HG03025 (cell line): ENCODE measurements at regions not wholly inside any gene's neighbourhood (a gene's known extent, or its start where the extent isn't known, plus 50 kb on each side); places are given as distances from the start of the nearest gene placed in this dataset.

Experiments used
- ATAC-seq: cut with Tn5 transposase; IDR thresholded peaks from one replicate; pipeline ENCODE4 v1.9.1; 2021; ENCODE audit warnings: mild to moderate bottlenecking, moderate library complexity; ENCODE audit not compliant: unreplicated experiment, low FRiP score

DNA sequence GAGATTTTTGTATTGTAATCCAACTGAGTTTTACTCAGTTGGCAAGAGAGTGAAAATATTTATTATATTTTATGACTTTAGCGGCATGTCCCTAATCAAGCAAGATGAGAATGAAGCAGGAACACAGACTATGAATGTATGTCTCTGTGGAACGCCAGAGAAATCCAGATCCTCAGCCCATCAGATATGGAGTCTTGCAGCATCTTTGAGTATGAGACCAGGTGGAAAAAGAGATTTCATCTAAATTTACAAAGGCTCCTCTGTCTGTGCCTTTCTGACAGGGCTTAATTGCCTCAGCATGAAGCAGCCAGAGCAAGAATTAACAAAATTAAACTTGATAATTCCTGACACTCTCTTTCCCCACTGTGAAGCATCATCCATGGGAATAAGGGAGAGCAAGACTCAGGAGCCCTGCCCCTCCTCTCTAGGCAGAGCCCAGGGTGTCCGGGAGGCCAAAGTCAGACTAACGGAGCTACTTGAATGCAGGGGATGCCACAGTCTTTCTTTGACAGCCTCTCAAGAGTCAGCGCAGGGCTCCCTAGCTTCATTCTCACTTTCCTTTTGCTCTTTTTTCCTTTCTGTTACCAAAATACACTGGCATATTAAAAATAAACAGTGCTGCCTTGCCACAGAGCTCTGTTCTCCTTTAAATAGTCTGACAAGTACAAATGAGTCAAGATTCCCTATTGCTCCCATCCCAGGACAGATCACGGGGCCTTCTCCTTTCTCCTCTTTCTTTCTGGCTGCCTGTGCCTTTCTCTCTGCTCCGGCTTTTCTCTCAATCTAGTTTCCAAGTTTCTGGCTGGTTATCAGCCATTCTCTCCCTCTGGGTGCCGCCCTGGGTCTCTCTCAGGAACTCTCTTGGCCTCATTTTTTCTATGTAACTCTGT is 132.2 kb upstream of the INHBA start:
- no peak for ATAC-seq

DNA sequence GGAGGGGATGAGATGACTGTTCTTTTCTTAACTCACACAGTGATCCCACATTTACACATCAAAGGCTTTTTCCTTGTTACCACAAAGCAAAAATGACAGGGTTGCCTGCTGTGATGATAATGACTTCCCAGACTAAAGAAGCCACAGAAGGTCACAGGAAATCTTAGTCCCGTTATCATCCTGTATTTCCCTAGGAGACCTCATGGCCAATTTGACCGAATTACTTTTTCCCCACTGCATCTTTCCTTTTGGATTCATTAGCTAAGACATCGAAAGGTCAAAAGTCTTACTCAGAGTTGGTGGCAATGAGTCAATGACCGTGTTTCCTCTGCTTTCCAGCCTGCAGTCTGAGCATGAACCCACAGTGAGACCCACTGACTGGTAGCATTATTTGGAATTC is 130.1 kb upstream of the INHBA start:
- ATAC-seq, result no peak

DNA sequence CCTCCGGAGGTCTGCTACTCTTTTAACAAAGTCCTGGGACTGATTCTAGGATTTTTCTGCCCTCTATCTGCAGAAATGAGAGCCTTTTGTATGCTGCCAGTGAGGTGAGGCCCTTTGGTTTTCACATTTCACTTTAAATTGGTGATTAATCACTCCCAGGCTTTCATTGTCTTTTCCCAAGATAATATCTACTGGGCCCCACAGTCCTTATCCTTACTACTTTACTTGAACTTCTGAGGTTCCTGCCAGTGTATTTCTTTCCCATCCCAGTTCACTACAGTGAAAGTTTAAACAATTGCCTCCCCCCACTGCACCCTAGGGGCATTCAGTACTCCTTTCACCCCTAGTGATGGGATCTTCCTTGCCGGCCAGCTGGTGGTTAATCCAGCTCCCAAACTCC is 127.4 kb upstream of the INHBA start:
- ATAC-seq, result no peak

DNA sequence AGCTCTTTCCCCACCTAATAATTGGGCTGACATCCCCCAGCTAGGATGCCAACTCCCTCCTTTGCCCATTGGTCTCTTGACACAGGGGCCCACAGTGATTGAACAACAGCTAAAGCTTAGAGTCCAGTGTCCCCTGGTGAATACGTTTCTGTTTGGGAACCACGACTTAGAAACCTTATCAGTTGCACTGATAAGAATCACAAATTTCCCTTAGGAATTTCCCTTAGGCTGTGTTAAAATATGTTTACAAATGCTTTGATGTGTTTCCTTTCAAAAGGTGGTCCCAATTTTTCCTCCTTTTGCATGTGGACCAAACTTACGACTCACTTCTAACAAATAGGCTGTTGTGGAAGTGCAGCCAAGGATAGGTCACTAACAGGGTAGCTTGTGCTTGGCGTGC is 126.0 kb upstream of the INHBA start:
- no peak for ATAC-seq

DNA sequence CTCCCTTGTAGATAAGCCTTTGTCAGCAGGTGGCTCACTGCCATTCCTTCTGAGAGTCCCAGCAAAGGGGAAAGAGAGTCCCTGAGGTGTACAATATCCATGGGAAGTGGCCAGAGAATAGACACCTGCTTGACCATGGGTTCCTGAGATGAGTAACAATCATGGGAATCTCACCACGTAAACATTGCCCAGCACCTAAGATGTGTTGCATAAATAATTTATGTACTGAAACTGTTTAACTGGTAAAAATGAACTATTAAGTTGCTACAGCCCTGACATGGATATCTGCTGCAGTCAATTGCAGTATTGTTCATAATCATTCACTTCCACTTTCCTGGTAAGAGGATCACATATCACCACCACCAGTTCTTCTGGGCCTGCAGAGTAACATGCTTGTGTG is 123.8 kb upstream of the INHBA start:
- ATAC-seq, result no peak

DNA sequence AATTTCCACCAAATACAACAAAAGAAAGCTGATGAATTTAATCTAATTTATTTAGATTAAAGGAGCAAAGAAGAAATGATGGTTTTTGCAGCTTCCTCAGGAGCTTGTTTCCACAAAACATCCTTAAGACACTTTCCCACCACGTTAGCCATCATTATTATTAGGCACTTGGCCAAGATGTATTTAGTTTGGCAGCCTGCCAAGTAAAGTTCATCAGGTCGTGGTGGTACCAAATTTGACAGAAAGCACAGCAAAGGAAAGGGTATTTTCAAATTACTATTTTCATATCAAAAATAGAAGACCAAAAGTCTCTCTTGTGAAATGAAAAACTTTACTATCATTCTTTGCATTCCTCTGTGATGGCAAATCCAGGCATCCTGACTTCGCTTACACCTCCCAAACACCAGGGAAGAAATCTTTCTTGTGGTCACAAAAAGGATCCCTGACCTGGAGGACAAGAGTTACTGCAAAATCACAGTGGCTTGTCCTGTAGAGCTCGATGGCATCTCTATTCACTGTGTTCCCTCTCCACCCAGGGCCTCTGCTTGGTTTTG is 123.1 kb upstream of the INHBA start:
- ATAC-seq, result no peak

DNA sequence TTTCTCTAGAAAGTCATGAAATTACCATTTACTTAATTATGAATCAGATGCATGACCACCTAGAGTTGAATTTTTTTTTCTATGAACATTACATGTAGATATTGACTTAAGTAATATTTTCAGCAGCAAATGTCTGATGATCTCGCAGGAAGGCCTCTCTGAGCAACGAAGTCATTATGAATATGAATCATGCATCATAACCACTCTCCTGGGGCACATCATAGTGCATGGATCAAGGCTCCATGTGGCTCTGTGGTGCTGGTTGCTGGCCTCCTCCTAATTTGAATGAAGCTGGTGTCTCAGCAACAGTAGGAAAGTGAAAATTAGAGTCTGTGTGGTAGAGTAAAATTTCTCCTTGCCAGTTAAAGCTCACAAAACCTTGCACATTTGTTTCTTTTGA is 121.4 kb upstream of the INHBA start:
- no peak for ATAC-seq

DNA sequence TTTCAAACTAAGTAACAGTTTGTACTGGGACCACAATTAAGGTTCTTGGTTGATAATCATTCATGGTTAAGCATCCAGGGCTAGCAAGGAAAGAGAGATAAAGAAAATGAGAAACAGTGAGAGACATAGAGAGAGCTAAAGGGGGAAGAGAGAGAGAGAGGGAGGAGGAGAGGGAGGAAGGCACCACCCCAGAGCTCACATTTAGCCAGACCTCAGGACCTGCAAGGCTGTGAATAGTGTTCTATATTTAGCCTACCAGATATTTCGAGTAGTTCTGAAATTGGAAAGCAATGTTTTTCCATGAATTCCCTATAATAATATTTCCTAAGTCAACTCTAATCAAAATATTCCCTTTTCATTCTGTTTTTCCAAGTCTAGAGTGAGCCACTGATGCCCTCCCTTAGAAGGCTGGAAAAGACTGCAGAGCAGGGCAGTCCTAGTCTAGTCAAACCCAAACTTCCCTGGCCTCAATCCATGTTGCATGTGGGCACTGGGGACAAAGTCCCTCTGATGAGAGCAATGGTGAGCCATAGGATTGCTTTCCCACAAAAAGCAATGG is 119.4 kb upstream of the INHBA start:
- ATAC-seq, result no peak

DNA sequence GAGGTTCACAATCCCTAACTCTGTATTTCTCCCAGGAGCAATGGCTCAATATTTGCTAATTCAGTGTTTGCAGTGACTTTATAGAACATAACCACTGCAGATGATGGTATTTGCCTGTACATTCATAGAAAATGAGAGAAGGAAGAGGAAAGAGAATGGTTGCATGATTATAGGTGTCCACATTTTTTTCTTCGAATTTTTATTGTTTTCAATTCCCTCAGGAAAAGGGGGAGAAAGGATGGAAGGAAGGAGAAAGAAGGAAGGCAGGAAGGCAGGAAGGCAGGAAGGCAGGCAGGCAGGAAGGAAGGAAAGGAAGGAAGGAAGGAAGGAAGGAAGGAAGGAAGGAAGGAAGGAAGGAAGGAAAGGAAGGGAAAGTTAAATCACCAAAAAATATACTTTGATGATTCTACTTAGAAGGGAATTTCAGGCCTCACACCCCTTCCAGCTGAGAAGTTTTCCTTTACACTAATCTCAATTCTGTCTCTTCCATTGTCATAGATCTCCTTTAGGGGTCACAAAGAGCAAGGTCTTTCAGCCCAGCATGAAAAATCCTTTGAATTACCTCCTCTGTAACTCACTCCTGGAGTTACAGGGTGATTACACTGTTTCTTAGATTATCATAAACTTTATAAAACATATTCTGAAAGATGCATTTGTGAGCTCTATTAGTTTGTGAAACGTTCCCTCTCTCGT is 118.8 kb upstream of the INHBA start:
- no peak for ATAC-seq

DNA sequence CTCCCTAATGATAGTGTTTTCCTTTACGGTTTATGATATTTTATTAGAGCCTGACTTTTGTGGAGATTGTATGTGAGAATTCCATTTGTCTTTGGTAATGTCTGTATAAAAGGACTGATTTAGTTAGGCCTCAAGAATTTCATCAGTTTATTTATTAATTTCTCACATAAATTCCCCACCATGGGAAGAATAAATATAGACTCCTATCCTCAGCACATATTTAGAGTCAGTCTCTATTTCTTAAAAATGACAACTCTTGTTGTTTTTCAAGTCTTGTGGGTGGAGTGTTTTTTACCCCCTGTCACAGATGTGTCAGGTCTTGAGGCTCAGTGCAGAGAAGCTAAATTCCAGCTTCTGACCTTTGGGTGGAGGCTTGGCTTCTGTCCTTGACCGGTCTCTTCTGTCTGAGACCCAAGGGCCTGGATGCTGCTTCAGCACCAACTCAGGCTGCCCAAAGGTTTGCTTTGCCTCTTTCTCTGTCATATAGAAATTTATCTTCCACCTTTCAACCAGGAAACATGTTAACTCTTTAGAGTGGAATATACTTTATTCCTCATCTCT is 117.3 kb upstream of the INHBA start:
- ATAC-seq, result no peak

DNA sequence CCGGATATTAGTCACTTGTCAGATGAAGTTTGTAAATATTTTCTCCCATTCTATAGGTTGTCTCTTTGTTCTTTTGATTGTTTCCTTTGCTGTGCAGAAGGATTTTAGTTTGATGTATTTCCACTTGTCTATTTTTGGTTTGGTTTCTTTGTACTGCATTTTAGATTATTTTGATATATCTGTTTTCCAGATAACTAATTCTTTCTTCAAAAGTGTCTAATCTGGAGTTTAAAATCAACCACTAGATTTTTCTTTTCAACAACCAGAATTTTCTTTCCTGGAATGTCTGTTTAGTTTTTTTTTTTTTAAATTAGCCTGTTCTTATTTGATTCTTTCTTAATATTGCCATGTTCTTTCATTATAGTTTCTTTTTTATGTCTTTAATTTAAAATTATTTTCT is 116.8 kb upstream of the INHBA start:
- ATAC-seq, result no peak

DNA sequence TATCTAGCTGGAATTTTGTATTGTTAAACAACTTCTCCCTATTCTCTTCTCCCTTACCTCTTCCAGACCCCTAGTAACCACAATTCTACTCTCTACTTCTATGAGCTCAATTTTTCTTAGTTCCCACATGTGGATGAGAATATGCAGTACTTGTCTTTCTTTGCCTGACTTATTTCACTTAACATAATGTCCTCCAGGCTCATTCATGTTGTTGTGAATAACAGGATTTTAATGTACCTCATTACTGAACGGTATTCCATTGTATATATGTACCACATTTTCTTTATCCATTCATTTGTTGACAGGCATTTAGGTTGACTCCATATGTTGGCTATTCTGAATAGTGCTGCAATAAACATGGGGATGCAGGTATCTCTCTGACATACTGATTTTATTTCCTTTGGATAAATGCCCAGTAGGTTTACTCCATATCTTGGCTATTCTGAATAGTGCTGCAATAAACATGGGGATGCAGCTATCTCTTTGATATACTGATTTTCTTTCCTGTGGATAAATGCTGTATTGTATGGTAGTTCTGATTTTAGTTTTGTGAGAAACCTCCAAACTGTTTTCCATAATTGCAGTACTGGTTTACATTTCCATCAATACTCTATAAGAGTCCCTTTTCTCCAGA is 116.0 kb upstream of the INHBA start:
- no peak for ATAC-seq

DNA sequence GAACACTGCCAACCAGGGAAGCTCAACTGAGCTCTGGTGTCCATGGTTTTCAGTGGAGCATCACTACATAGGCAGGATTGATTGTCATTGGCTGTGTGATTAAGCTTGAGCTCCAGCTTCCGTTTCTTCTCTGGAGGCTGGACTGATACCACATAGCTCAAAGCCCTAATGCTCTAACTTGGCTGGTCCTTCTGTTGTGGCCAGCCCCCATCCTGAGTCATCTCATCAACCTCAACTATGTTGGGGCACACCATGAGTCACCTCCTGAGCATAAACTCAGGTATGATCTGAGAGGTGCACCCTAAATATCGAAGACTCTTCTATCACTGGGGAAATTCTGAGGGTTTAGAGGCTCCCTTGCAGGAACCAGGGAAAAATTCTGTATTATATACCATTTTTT is 114.5 kb upstream of the INHBA start:
- no peak for ATAC-seq

DNA sequence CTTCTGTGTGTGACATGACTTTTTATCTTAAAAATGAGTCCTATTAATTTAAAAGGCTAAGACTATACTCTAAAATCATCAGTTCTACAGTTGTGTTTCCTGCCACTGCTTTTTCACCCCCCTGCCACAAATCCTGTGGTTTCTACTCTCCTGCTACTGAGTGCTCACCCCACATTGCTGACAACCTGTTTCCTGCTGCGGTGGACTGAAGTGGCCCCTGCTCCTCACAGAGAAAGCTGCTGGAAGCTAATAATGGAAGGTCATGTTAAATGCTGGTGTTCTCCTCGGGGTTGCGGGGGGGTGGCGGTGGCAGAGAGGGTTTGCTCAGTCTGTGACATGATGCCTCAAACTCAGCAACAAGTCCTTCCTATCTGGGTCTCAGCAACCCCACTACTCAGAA is 113.2 kb upstream of the INHBA start:
- no peak for ATAC-seq

DNA sequence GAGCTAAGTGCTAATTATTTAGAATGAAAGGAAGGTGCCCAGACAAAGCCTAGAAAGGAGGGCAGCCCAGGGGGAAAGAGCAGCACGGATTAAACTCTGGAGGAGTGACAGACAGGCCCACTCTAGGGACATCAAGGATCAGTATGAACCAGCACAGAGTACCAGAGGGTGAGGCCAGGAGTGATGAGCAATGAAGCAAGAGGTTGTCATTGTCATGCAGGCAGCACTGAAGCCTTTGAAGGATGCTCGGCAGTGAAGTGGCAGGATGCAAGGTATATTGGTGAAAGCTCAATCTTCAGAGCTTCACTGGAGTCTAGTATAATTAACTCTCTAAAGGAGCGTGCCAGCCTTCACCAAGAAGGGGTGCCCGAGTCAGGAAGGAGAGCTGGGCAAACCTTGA is 112.0 kb upstream of the INHBA start:
- no peak for ATAC-seq

DNA sequence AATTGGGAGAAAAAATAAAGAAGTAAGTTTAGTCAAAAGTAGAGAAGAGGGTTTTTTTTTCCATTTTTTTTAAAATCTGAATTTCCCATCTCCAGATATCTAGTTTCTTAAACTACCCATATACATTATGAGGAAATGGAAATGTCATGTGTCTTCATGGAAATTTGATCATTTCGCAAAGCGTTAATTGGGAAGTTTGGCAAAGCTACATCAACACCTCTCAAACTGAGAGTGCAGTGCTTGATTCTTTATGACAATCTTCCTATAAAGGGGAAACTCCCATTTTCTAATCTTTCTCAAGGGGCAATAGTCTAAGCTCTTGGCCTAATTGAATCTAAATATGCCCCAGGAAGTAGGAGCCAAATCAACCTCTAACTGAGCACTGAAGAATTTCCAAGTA is 110.4 kb upstream of the INHBA start:
- ATAC-seq, result no peak

DNA sequence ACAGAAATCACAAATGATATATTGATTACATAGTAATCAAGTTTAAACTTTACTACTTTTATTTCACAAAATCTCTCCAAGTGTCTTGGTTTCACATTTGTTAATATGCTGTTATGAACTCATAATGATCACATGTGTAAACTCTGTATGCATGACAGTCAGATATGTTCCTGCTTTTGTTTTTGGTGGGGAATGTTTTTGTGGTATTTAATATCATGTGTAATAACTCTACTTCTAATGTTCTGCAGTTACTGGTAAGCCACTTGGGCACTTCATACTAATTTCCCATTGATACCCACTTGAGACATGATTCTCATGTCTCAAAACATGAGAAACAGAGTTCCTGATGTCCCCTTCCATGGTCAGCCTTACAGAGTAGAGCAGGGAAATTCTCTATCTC is 109.1 kb upstream of the INHBA start:
- no peak for ATAC-seq

DNA sequence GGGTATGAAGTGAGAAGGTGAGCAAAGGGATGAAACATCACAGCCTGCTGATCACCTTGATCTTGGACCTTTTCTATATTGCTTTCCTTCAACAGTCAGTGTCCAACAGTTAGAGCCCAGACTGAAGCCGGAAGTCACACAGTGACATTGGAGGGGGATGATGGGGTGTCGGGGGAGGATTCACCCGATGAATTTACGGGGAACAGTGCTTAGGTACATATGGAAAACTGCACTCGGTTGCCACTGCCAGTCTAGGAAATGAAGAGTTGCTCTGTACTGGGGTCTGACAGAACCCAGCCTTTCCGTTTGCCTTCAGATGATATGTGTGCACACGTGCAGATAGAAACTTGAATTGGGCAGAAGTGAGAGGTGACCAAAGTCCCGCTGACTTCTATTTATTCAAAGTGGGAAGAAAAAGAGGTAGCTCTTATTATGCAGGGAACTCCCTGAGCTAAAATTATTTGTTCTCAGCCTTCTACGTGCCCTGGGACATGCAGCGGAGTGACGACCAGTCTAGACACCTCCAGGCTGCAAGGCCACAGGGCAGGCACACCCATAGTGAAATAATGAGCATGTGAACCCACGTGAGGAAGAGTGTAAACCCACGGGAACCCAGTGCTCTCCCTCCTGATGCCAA is 107.2 kb upstream of the INHBA start:
- peak; percentile 83 for ATAC-seq

DNA sequence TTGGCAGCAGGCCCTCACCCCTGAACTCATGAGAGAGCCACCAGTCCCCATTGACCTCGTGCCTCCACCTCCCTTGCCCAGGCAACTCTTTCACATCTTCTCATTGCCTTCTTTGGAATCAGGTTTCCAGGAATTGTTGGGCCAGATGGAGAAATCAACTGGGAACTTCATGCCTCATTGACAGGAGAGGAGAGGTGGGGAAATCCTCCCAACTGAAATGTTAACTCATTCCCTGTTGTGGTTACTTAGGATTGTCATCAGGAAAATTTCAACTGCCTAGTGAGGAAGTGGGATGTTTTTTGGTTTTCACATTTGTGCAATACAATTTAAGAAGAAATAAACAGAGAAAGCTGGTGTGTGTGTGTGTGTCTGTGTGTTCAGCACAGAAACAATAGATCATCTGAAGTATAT is 106.6 kb upstream of the INHBA start:
- no peak for ATAC-seq

DNA sequence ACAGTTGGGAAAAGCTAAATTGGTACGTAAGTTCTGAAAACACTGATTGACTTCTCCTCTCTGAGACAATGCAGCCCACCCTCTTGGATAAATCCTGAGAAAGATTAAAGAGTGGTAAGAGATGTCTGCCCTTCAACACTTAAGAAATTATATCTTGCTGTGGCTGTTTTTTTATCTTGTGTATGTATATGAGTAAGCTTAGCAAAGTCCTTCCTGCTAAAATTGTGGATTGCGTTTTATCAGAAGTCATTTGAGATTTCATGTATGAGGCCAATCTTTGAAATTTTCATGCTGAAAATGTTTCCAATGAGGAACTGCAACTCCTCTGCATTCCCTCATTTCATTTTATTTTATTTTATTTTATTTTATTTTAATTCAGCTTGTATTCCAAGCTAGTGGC is 106.2 kb upstream of the INHBA start:
- no peak for ATAC-seq
